ENCODE measurements at regions not wholly inside any gene's neighbourhood (a gene's known extent, or its start where the extent isn't known, plus 50 kb on each side); places are given as distances from the start of the nearest gene placed in this dataset.

DNA sequence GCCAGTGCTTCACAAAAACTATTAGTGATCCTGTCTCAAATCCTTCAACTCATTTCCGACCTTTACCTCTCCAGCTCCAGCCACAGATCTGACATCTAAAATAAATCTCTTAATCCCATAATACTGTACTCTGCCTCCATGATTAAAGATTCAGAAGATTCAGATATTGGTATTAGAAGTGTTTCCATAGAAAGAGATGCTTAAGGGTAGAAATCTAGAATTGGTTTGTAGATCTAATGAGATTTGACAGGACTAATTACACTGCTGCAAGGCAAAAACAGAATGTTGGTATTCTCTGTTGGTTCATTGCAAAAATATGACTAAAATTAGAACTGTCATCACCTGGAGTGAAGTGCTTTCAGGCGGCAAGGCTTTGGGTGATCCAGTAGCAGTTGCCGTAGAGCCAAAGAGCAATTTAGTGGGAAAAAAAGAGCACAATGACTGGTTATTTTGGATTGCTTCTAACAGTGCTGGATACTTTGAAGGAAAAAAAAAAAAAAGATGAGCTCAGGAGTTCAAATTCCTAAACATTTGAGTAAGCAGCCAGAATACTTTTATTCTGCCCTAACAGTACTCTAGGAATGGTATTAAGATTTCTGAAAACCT lies 940.1 kb upstream of the SORCS1 start:
- DNase-seq (ENCODE audit: low spot score): no peak

DNA sequence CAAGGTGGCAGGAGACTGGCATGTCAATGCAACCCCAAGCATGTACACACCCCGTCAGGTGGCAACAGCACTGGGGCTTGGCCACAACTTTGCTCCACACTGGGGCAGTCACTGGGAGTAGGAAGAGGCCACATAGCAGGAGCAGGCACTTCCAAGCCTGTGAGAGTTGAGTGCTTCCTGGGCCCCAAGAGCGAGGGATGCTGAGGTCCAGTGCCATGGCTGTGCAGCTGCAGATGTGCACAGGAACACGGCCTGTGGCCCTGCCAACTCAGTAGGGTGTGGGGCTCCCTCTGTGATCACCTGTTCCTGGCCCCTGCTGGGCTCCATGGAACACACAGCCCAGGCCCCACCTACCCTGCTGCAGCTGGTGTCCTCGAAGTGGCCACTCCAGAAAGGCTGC lies 932.8 kb upstream of the SORCS1 start:
- no peak for DNase-seq (ENCODE audit: low spot score)

DNA sequence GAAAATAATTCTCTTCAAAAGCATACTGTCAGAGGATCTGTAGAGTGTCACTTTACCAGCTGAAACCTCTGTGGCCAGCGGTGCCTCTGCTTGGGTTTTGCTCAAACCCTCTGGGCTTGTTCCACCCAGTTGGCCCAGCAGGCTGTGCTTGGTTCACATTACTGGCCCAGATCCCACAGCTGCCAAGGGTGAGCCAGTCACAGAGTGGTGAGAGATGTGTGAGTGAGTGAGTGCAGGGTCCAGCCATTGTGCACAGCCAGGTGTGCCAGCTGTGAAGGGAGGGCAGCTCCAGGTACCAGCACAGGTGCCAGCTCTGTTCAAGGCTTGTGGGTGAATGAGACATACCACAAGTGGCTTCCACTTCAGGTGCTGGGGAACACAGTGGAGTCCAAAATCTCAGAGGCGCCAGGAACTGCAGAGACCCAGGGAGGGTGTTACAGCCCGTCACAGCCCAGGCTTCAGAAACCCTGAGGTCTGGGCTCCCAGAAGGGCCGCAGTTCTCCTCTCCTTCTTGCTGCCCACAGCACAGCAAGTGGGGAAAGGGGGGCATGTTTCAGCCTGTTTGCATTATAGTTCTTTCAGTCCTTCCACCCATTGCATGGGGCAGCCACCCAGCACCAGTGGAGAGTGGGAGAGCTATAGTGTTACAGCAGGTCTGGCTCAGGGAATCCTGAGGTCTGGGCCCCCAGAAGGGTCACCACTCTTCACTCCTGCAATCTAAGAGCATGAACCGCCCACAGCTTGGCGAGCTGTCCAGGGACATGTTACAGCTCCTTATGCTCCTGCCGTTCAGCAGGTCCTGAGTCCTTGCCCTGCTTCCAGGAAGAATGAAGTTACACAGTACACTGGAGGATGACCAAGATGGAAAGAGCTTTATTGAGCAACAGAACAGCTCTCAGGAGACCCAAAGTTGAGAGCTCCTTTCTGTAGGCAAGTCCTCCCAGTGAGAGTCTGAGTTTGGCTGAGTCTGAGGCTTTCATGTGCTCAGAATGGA lies 931.7 kb upstream of the SORCS1 start:
- no peak for DNase-seq (ENCODE audit: low spot score)

DNA sequence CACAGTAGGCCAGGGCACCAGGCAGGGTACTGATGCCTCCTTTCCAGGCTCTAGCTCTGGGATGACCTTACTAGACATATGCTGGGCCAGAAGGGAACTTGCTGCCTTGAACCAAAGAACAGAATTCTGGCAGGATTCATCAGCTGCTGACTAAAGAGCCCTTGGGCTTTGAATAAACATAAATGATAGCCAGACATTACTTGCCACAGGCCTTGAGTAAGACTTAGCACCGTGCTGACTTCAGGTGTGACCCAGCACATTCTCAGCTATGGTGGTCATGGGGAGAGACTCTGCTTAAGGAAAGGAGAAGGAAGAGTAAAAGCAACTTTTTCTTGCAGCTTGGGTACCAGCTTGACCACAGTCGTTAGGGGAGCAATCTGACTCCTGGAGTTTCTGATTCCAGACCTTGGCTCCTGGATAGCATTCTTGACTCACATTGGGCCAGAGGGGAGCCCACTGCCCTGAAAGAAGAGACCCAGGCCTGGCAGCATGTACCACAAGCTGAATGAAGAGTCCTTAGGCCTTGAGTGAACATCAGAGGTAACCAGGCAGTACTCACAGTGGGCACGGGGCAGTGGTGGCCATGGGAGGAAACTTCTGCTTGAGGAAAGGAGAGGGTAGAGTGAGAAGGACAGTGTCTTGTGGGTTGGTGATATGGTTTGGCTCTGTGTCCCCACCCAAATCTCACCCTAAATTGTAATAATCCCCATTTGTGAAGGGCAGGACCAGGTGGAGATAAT lies 926.1 kb upstream of the SORCS1 start:
- DNase-seq (ENCODE audit: low spot score): no peak

DNA sequence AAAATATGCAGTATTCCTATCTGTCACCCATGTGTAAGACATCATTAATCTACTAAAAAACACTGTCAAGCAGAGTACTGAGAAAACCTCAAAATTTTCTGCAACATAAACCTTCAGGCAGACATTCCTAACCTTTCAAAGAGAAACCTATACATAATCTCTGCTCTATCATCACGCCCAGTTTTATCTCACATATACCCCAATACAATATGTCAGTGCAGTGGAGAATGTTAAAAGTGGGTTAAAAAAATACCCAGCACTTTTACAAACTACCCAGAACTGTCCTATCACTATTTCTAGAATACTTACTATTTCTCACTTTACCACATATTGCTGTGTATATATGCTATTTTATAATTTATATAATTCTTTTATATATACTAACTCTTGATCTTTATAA lies 922.0 kb upstream of the SORCS1 start:
- no peak for DNase-seq (ENCODE audit: low spot score)

DNA sequence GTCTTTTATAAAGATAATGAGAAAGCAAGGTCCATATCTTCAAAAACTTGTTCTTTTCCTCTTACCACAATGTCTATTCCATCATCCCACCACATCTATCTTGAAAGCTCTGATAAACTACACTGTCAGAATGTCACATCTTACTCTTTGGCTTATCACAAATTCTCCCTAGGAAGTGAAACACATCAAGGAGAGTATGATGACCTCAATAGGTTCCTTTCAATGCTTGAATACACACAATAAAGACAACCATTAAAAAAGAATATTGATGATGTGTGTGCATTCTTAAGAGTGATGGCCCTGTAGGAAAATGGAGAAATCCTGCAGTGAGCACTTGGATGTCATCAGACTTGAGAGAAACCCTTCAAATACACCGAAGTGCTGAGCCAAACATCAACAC lies 918.1 kb upstream of the SORCS1 start:
- DNase-seq (ENCODE audit: low spot score): no peak

DNA sequence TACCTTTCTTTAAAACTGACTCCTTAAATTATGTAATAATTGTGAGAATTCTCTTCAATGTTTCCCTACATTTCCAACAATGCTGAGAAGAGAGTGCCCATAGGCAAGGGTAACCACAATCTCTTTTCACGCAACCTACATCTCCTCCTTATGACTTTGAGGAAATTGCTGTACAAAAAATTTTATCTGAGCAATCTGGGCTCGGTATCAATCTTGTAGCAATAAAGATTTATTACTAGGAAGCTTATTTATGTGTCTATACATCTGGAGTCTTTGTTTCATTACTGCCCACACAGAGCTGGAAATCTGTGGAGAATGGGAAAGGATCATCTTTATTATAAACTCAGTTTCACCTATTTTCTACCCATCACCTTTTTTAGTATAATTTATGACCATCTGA lies 913.8 kb upstream of the SORCS1 start:
- no peak for DNase-seq (ENCODE audit: low spot score)

DNA sequence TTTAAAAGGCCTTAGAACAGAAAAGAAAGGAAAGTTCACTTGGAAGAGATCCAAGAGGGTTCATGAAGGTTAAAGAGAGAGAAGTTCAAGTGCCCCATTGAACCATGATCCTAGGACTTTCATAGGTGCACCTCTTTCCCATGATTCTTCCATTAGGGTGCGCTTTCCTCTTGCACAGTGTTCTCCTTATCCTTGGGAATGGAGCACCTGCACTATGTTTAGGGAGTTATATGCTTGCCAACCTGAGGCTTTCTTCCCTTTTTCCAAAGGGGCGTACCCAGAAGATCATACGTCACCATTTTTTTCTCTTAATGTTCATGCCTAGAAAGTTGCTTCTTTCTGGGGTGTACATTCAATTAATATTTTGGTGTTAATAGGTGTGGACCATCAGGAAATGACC lies 908.0 kb upstream of the SORCS1 start:
- no peak for DNase-seq (ENCODE audit: low spot score)

DNA sequence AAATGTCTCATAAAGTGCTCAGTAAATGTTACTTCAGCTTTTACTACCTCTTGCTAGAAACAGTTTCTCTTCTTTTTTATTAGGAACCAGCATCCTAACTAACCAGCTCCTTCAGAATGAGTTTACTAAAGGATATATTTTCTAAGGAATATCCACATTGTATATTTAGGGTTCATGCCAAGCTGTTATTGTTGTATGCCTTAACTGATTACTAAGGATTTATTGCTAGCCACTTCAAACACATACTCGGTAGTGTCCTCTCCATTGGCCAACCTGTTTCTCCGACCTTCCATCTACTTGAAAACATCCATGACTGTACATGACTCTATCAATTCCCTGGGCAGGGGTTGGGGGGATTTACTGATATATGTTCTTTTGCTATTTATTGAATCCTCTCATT lies 906.3 kb upstream of the SORCS1 start:
- DNase-seq (ENCODE audit: low spot score): no peak

DNA sequence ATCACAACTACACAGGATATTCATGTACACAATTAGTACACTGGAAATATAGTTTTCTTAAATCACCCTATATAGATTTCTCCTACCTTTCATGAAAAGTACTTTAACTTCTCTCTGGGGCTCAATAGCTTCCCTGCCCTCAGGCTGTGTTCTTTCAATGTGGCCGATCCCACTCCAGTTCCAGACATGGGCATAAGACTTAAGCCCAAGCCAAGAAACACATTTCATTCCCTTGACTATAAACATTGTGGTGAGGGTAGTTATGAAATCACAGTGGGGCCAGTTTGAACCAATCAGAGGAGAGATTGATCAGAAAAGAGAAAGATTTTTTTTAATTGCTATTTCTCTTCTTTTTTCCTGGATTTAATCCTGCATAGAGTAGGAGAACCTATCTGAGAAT lies 904.6 kb upstream of the SORCS1 start:
- no peak for DNase-seq (ENCODE audit: low spot score)

DNA sequence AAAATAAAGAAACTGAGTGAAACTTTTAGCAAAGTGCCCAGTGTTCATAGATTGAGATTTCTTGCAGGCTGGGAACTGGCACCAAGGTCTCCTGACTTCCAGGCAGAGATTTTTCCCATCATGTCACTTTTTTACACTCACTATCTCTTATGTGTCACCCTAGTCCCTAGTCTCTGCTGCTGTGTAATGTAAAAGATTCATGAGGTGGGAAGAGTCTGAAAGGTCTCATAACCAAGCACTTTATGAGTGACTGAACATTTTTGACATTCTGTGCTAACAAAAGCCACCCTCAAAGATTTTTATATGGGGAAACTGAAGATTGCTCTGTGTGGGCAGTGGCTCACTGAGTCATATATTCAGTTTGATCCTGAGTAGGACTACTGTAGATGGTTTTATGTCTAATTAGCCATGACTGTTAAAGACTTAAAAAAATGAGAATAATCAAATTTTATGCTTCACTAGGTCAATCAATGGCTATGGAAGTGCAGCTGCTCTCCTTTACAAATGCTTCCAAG lies 900.3 kb upstream of the SORCS1 start:
- no peak for DNase-seq (ENCODE audit: low spot score)

DNA sequence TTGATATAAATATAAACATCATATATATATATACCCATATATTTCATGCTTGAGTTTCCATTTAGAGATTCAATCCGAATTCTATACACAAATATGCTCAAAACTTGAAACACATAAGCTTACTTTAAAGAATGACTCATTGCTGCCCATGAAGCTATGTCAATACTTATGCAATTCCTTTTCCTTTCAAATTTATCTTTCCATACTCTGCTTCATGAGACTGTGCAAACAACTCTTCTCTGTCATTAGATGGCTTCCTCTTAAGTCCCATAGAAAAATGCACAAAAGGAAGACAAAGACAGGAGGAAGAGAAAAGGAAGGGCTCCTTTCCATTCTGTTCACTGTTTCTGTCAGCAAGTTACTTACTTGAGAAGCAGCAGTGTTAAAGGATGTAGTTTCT lies 895.7 kb upstream of the SORCS1 start:
- DNase-seq (ENCODE audit: low spot score): no peak

DNA sequence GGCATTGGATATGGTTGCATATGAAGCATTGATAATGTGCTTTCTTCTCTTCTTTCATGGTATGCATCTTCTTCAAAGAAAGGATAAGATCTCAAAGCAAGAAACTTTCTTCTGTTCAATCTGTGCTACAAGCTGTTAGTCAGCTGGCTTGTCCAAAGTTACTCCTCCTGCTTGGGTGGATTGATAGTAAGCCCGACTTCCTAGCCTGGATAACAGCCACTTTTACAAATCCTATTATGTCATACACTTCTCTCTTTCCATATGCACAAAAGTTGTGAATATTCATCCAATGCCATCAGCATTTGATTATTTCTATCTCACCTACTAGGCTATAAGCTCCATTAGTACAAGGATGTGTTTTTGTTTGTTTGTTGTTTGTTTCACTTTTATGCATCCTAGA lies 891.0 kb upstream of the SORCS1 start:
- DNase-seq (ENCODE audit: low spot score): no peak

DNA sequence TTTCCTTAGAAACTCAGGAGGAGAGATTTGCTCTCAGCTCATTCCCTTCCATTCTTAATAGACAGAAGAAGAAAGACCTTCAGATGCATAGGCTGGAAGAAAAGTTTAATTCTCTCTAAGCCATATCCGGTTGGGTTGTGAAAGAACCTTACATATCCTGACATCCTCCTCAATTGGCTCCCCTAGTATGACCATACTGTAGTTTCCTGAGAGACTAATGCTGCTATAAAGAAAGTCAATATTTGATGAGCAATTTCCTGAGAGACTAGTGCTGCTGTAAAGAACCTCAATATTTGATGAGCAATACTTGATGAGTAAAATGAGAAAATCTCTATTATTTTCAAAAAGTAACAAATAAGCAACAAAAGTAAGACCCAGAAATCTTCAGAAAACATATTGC lies 888.5 kb upstream of the SORCS1 start:
- DNase-seq (ENCODE audit: low spot score): no peak

DNA sequence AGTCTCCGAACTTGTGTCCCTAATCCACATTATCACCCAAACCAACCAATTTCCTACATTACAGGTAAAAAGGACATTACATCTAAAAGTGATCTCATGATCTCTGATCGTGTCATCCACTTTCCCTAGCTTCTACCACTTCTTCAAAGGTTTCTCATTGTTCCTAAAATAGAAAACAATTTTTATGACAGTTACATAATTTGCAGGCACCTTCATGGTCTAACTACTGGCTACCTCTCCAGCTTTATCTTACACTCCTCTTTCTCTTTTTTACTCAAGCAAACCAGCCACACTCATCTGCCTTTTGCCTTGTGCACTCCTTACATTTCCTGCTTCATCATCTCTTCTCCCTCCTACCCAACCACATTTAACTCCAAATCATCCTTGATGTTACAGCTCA lies 886.7 kb upstream of the SORCS1 start:
- DNase-seq (ENCODE audit: low spot score): no peak

DNA sequence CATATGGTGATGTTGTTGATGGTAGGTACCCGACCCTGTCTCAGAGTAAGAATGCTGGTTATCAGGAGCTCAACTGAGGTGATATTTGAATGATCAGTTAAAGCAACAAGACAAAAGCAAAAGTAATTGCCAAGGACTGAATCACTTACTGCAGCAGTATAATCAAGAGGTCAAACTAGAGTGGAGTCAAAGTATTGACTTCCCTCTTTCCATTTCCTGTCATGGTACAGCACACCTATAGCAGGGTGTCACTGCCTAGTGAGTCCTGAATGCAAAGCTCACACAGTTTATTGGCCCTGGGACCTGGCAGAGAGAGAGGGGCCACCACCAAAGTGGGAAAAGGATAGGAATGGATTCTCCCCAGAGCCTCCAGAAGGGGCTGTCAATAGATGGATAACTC lies 886.1 kb upstream of the SORCS1 start:
- no peak for DNase-seq (ENCODE audit: low spot score)

DNA sequence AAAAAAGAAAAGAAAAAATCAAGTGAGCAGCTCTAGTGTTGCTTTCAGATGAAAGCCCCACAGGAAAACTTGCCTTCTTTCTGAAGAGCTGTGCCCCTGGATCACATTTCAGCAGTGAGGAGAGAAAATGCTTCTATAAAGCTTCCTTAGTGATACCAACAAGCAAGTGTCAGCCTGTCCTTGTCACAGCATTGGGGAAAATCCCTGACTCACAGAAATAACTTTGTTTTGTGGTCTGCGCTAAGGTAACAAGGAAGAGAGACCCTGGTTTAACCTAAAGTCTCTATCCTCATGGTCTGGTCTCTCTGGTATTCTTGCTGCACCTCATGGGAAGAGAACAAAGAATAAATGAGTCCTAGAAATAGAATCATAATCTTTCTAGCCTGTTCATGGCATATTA lies 885.2 kb upstream of the SORCS1 start:
- no peak for DNase-seq (ENCODE audit: low spot score)

DNA sequence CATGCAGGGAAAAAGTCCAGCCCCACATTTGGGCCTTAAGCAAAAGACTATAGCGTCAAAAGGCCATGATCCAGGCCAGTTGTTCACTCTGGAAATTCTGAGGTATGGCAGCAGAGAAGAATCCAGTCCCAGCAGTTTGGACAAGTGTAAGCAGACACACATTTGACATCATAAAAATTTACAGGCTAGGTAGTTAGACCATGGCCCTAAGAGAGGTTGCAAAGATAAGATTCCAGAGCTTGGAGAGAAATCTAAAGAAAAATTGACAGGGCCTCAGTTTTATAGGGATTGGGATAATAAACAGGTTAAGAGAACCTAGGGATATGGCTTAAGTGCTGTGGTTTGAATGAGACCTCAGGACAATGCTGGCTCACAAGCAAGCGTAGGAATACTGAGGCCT lies 884.4 kb upstream of the SORCS1 start:
- no peak for DNase-seq (ENCODE audit: low spot score)

DNA sequence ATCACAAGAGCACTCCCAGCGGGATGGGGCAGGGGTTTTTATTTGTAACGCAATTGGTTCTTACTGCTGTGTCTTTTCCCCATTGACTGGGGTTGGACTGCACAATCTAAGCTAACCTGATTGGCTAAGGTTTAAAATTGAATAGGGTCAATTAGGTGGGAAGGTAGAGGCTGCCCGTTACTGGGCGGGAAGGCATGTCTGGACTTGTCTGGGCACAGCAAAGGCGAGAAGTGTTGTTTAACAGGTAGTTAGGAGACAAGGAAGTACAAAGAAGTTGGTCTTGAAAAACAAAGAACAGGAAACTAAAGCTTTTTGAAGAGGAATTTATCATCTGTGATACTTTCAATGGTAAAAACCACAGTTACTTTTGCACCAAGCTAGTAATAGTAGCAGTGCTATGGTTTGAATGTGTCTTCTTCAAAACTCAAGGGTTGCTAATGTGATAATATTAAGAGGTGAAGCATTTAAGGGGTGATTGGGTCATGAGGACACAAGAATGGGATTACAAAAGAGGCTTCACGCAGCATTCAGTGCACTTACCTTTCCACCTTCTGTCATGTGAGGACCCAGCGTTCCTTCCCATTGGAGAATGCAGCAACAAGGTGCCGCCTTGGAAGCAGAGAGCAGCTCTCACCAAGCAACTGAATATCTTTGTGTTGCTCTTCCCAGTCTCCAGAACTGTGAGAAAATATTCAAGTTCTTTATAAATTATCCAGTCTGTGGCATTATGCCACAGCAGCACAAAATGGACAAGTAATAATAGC lies 875.5 kb upstream of the SORCS1 start:
- no peak for DNase-seq (ENCODE audit: low spot score)

DNA sequence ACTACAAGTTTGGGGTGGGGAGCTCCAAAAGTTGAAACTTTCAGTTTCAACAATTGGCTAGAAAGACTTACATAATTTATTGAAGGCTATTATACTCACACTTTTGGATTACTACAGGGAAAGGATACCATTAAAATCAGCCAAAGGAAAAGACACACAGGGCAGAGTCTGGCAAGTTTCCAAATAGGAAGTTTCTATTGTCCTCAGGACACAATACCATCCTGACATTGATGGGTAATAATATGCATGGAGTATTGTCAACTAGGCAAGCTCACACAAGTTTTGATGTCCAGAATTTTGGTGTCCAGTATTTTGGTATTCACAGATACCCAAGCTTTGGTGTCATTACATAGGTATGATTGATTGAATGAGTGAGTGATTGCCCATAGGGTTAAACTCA lies 872.6 kb upstream of the SORCS1 start:
- DNase-seq (ENCODE audit: low spot score): no peak

DNA sequence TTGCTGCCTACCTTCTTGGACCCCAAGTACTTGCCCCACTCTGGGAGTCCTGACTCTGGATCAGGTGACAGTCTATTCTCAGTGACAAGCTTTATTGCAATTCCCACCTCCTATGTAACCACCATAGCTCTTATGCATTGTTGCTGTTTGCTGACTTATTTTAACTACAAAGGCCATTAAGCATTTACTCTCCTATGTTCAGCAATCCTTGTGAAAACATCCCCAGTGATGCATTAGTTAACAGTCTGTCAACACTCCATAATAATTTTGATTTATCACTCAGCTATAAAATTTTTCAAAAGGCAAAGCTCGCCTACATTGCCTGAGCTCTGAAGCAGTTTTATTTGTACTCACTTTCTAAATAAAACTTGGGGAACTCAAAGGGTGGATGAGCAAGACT lies 871.8 kb upstream of the SORCS1 start:
- no peak for DNase-seq (ENCODE audit: low spot score)

DNA sequence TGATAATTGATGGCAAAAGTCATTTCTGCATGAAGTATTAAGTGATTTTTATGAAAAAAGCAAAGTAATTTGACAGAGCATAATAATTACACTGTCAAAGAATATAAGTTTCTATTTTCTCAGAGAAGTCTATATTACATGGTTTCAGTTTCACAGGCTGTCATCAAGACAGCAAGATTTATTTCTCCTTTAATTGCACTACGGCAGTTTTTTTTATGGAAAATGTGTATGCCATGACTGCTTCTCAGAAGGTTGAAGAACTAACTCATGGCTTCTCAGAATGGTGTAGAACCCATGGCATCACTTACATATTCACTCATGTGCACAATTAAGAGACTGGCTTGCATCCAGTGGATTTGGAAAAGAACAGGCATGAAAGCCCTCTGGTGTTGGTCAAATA lies 870.3 kb upstream of the SORCS1 start:
- DNase-seq (ENCODE audit: low spot score): no peak

Measured in A172 (cell line).